ENCODE measurements at regions not wholly inside any gene's neighbourhood (a gene's known extent, or its start where the extent isn't known, plus 50 kb on each side); places are given as distances from the start of the nearest gene placed in this dataset.

DNA sequence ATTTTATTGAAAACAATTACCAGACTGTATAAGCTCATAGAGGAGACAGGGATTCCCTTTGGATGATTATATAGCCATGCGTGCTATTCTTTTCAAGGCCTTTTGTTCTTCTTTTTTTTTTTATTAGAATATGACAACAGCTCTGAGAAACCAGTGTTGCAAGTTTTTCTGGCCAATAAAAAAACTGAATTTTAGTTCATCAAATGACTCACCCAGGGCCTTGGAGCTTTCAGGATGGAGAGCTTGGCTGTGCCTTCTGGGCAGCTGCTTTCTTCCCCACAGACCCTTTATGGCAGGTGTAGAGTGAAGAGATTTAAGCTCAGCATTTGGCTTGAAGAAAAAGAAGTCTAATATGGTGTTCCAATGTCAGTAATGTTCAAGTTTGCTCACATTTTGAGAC, 497.9 kb upstream of the FANCL start:
- TF ChIP-seq, protein P1, sequence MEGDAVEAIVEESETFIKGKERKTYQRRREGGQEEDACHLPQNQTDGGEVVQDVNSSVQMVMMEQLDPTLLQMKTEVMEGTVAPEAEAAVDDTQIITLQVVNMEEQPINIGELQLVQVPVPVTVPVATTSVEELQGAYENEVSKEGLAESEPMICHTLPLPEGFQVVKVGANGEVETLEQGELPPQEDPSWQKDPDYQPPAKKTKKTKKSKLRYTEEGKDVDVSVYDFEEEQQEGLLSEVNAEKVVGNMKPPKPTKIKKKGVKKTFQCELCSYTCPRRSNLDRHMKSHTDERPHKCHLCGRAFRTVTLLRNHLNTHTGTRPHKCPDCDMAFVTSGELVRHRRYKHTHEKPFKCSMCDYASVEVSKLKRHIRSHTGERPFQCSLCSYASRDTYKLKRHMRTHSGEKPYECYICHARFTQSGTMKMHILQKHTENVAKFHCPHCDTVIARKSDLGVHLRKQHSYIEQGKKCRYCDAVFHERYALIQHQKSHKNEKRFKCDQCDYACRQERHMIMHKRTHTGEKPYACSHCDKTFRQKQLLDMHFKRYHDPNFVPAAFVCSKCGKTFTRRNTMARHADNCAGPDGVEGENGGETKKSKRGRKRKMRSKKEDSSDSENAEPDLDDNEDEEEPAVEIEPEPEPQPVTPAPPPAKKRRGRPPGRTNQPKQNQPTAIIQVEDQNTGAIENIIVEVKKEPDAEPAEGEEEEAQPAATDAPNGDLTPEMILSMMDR (IDR thresholded peaks at IDR 0.05; ENCODE audit: low read depth, low read length), result no peak
- TF ChIP-seq EZH2phosphoT487 (IDR thresholded peaks at IDR 0.05; ENCODE audit: low read depth), result no peak

Data from OCI-LY3 (cell line).